AG04449 (cell line): ENCODE measurements at regions not wholly inside any gene's neighbourhood (a gene's known extent, or its start where the extent isn't known, plus 50 kb on each side); places are given as distances from the start of the nearest gene placed in this dataset.

Source experiments
- CTCF ChIA-PET: fragments of 350-600 bp; formaldehyde crosslinking; extraction: SDS; loops from one replicate; lab custom pipeline; 2021; ENCODE audit warnings: antibody characterized with exemption; lab: Yijun Ruan, JAX
- POLR2A ChIA-PET: fragments of 400-600, 350-600 bp; formaldehyde crosslinking; extraction: SDS; loops from one replicate; lab custom pipeline; 2020; ENCODE audit warnings: antibody characterized with exemption, inconsistent platforms; lab: Yijun Ruan, JAX
- DNase-seq: peaks from one replicate; pipeline ENCODE4 v3.0.0-alpha.2; 2010; ENCODE audit warnings: low read depth, low spot score
- H3K4me3 ChIP-seq: 2 replicates; pipeline ENCODE4 v1.5.1; 2011; ENCODE audit warnings: low read depth, mild to moderate bottlenecking, control low read depth, low read length
- TF ChIP-seq, protein P1 (sequence below): IDR thresholded peaks from one replicate; pipeline ENCODE4 v1.5.1; 2011; ENCODE audit warnings: mild to moderate bottlenecking, moderate library complexity, low read length, control low read depth, inconsistent platforms; ENCODE audit not compliant: insufficient read depth; ENCODE audit errors: missing control alignments

DNA sequence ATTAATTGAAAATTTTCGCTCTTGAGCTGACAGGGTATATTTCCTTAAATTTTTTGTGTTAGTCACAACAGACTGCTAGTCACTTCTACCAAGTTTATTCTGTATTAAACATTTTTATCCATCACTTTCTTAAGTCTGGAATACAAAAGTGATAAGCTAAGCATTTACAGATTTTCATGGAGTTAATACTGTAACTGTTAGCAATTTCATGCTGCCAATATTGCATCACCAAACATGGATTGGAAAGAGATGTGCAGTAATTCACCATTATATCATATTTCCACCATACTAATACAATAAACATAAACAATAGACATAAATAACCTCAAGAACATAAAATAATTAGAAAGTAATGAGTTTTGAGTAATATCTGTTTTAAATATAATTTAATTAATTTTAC is 854.0 kb upstream of the CITED2 start:
- no peak overlapping the region for H3K4me3 ChIP-seq
- DNase-seq = no peak
- TF ChIP-seq, protein P1, sequence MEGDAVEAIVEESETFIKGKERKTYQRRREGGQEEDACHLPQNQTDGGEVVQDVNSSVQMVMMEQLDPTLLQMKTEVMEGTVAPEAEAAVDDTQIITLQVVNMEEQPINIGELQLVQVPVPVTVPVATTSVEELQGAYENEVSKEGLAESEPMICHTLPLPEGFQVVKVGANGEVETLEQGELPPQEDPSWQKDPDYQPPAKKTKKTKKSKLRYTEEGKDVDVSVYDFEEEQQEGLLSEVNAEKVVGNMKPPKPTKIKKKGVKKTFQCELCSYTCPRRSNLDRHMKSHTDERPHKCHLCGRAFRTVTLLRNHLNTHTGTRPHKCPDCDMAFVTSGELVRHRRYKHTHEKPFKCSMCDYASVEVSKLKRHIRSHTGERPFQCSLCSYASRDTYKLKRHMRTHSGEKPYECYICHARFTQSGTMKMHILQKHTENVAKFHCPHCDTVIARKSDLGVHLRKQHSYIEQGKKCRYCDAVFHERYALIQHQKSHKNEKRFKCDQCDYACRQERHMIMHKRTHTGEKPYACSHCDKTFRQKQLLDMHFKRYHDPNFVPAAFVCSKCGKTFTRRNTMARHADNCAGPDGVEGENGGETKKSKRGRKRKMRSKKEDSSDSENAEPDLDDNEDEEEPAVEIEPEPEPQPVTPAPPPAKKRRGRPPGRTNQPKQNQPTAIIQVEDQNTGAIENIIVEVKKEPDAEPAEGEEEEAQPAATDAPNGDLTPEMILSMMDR = no peak
- CTCF ChIA-PET = no interaction called here
- POLR2A ChIA-PET = no interaction called here

DNA sequence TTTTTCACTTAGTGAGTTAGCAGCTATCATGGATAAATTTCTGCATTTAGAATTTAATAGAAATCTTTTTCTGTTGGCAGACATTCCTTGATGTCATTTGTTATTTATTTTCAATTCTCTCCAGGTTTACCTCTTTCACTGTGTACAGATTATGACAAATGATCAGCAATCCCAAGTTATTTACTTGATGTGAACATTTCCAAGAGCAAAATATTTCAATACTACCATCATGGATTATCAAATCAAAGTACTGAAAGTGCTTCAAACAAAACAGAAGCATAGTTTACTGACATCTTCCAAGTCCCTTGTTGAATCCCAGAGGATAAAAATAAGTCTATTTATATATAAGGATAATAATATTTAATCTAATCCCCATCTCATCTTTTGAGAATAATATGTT is 852.2 kb upstream of the CITED2 start:
- CTCF ChIA-PET = no interaction called here
- DNase-seq = no peak
- POLR2A ChIA-PET = no interaction called here

DNA sequence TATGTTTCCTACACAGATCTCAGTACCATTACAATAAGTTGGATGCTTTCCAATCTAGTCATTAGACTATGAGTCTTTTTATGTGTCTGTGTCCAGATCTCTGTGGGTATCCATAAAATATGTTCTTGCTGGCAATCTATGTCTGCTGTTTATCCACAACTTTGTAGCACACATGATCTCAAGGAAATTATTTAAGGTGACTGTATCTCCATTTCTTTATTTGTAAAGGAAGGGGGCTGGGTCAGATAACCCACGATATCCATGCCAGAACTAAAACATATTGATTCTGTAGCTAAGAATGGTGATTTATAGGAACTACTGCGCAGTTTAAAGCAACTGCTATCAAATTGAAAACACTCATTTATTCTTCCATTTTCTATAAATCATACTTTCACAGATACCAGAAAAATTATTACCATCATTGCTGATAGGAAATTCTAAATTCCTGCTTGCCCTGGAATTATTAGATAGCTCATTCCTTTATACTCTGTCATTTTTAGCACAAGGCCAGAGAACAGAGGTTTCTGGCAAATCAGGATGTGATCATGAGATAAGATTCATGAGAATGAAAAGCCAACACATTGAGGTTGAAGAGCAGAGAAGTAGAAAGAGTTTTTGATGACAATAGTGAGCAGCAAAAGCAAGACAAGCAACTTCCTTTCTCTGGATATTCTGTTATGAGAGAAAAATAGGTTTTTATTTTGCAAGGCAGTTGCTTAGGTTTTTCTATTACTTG is 851.4 kb upstream of the CITED2 start:
- peak; percentile 17 for DNase-seq
- no peak overlapping the region for H3K4me3 ChIP-seq
- TF ChIP-seq, protein P1 = no peak
- ChIA-PET POLR2A (no interaction called here), CTCF (no interaction called here)

More for the DNA sequence above, 852.2 kb upstream of the CITED2 start:
- TF ChIP-seq, protein P1 = no peak
- H3K4me3 ChIP-seq = no peak overlapping the region

DNA sequence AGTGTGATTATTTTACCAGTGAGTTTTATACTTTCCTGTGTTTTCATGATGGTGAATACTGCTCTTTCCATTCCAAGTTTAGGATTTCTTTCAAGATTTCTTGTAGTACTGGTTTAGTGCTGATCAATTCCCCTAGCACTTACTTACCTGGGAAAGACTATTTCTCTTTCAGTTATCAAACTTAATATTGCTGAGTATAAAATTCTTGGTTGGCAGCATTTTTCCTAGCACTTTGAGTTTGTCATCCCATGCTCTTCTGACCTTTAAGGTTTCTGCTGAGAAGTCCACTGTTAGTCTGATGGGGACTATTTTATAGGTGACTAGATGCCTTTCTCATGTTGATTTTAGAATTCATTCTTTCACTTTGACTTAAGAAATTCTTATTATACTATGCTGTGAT is 842.8 kb upstream of the CITED2 start:
- ChIA-PET CTCF (no interaction called here), POLR2A (no interaction called here)
- no peak overlapping the region for H3K4me3 ChIP-seq
- no peak for DNase-seq
- TF ChIP-seq, protein P1 = no peak

DNA sequence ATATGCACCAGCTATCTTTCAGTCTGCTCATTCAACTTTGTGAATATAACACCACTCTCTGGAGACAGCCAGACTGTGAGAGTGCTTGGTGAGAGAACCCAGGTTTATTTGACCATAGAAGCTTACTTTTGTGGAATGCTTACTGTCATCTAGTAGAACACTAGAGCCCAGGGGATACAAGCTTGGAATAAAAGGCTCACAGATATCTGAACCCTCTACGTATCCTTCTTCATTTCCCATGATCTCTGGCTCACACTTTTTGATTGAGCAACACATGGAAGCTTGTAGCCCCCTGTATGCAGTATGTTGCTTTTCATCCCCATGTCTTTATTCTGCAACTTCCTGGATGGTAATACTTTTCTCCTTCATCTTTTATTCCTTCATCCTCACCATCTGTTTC is 835.3 kb upstream of the CITED2 start:
- no peak for DNase-seq
- H3K4me3 ChIP-seq = no peak overlapping the region
- TF ChIP-seq, protein P1 = no peak
- POLR2A ChIA-PET = no interaction called here
- CTCF ChIA-PET = no interaction called here

DNA sequence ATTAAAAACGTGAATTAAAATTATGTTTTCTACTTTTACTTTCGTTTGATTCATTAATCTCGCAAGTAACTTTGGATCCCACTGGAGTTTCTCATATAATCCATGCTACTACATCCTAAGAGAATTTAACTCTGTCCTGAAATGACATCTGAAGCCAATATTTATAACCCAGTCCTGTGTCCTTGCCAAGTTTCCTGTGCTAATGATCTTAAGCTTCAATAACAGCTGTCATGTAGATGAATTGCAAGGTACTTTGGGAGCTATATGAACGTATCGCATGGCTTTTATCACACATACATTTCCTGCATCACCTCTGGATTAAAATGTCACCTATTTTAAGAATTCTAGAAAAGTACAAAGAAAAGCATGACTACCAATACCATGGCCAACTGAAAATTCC is 833.8 kb upstream of the CITED2 start:
- ChIA-PET CTCF (interaction anchor here (1.1 to 1.3 kb wide), 2 partner anchors 138 to 228 kb away, joined by 3 read pairs; no protein-coding TSS in a partner anchor), POLR2A (no interaction called here)
- TF ChIP-seq, protein P1 = no peak
- no peak overlapping the region for H3K4me3 ChIP-seq
- DNase-seq = no peak
